NB4 (cell line): ENCODE measurements at regions not wholly inside any gene's neighbourhood (a gene's known extent, or its start where the extent isn't known, plus 50 kb on each side); places are given as distances from the start of the nearest gene placed in this dataset.

Experiments
- MYC ChIP-seq: IDR thresholded peaks from 2 replicates; pipeline ENCODE4 v1.6.1; 2011; ENCODE audit warnings: low read depth, low read length
- POLR2A ChIP-seq: IDR thresholded peaks from 2 replicates; pipeline ENCODE4 v1.6.1; 2011; ENCODE audit warnings: mild to moderate bottlenecking; ENCODE audit not compliant: insufficient read length; ENCODE audit errors: extremely low read depth
- TF ChIP-seq, protein P1 (sequence below): IDR thresholded peaks from one replicate; pipeline ENCODE4 v1.5.1; 2012; ENCODE audit warnings: low read depth, low read length

DNA sequence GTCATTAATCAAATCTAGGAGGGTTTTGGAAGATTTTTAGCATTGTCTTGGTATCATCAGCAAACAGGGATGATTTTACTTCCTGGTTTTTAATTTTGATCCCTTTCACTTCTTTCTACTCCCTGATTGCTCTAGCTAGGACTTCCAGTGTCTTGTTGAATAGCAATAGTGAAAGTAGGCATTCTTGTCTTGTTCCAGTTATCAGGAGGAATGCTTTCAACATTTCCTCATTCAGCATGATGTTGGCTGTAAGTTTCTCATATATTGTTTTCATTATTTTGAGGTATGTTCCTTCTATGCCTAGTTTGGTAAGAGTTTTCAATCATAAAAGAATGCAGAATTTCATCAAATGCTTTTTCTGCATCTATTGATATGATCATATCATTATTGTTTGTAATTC, 244.2 kb upstream of the CLEC14A start:
- TF ChIP-seq, protein P1, sequence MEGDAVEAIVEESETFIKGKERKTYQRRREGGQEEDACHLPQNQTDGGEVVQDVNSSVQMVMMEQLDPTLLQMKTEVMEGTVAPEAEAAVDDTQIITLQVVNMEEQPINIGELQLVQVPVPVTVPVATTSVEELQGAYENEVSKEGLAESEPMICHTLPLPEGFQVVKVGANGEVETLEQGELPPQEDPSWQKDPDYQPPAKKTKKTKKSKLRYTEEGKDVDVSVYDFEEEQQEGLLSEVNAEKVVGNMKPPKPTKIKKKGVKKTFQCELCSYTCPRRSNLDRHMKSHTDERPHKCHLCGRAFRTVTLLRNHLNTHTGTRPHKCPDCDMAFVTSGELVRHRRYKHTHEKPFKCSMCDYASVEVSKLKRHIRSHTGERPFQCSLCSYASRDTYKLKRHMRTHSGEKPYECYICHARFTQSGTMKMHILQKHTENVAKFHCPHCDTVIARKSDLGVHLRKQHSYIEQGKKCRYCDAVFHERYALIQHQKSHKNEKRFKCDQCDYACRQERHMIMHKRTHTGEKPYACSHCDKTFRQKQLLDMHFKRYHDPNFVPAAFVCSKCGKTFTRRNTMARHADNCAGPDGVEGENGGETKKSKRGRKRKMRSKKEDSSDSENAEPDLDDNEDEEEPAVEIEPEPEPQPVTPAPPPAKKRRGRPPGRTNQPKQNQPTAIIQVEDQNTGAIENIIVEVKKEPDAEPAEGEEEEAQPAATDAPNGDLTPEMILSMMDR = no peak
- TF ChIP-seq POLR2A (no peak), MYC (no peak)
